ENCODE measurements at regions not wholly inside any gene's neighbourhood (a gene's known extent, or its start where the extent isn't known, plus 50 kb on each side); places are given as distances from the start of the nearest gene placed in this dataset.

DNA sequence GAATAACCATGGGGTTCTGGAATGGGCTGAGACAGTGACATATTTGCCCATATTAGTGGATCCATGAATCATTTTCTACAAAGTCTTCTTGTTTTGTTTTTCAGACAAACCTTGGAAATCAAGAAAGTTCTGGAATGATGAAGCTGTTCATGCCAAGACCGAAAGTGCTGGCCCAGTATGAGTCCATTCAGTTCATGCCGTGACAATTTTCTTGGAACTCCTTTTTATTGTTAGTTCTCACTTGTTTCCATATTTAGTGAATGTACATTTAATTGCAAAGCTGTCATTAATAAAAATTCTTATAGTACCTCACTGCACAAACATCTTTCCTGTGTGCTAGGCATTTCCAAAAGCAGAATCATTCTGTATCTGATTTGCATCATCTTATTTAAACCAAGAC lies 100.6 kb upstream of the KCNJ15 start:
- no peak for DNase-seq (ENCODE audit: low read depth)

DNA sequence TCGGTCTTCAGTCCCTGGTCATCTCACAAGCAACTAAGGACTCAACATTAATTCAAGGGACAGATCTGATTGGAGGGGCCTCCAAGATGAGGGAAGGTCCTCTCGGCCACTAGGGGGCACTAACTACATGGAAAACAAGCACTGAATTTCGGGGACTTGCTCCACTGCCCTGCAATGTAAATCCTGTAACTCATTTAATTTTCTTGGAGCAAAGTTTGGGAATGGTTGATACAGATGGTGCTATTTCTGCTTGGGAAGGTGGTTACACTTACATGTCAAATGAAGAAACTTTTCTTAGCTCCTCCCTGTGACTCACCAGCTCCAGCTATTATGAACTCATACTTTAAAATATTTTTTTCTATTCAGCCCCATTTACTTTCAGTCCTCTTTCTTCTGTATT lies 97.4 kb upstream of the KCNJ15 start:
- no peak for DNase-seq (ENCODE audit: low read depth)

DNA sequence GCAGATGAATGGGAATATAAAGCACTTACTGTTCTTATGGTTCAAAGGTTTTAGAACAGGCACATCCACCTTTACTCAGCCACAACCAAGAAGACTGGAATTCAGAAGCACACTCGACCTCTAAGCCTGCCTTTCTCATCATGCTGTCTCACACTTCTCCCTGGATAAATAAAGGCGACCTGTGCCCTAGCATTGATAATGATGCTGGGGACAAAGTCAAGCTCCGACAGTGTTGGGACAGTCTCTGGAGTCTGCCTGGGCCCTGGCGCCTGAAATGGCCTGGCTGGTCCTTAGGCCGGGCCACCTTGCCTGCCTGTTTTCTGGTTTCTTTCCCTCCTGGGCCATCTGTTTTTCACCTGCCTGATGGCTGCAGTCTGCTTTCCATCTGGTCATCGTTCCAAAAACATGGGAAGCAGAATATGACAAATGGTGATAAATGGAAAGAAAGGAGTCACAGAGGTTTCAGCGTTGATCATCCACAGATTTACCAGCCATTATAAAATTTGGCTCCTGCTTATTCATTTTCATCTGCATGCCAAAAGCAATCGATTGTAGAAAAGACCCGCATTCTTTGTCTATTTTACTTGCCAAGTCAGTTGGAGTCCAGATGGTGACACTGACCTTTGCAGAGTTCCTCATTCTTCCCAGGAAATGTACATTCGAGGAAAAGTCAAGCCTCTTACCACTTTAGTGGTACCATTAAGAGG lies 91.2 kb upstream of the KCNJ15 start:
- DNase-seq (ENCODE audit: low read depth) = no peak

DNA sequence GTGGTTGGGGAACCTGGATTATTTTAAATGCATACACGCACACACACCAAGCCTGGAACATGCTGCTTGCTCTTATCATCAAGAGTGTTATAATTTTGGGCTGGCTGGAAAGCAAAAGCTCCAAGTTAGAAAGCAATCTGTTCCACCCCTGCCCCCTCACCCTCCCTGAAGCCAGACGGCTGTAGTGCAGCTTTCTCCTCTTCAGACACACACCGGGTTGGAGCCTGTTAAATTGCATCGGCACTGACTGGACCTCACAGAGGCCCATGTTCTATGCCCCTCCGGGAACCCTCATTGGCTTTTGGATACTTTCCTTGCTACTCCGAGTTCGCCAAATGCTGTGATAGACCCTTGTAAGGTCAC lies 90.6 kb upstream of the KCNJ15 start:
- DNase-seq (ENCODE audit: low read depth) = no peak

DNA sequence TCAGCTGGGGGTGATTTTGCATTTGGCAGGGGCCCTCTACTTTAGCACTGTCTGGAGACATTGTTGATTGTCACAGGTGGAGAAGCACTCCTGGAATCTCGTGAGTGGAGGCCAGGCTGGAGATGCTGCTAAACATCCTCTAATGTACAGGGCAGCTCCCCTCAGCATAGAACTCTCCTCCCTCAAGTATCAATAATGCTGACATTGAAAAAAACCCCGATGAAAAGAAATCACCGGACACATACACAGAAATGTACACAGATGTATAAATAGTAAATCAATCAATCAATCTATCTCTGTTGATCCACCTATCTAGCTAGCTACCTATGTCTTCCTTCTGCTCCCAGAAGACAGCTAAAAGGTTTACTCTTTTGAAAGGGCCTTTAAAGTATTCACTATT lies 89.4 kb upstream of the KCNJ15 start:
- DNase-seq (ENCODE audit: low read depth) = no peak

DNA sequence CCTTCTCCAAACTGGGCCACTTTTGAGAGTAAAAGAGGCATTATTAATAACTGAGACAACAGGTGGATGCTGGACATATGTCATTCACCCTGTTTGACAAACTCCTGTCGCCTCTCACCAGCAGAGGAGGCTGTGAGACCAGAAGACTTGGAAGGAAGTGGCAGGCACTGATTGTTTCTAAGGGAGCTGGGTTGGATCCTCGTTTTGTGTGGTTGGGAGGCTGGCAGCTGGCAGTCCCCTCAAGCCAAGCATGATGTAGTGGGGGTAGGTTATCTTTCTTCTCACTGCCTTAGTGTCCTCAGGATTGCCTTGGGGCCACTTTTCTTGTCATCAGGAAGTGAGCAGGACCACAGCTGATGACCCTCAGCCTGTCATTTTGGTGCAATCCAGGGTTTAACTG lies 86.5 kb upstream of the KCNJ15 start:
- no peak for DNase-seq (ENCODE audit: low read depth)

DNA sequence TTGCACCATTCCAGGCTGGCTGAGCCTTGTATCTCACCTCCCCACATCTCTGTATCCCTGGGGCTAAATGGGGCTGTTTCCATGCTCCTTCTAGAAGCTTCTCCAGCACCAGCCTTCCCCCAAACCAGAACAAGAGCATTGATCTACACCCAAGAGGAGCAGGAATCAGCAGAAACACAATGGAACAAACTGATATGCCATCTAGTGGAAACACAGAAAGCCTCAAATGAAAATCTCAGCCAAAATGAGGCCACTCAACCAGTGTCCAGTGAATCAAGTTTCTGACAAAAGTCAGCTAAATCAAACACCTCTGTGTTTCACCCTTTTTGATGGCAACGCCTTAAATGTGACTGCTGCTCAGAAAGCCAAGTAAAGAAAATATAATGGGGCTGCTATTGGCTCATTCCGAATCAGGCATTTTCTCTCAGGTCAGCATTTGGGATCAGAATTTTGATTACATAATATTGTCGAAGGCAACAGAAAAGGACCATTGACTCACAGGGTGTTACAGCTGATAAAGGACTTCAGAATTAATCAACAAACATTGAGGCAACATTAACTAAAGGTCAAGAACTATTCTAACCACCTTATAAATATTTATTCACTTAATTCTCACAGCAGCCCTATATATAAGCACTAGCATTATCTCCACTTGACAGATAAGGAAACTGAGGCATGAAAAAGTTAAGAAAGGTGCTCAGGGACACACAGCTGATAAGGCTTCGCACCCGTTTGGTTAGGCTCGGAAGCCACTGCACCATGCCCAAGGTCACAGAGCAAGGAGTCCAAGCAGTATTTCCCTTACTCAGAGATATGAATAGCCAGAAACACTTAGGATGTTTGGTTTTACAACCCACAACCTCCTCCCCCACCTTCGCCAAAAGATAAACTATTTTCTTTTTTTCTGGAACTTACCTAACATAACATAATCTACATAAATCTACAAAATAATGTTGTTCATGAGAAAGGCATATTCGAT lies 85.8 kb upstream of the KCNJ15 start:
- no peak for DNase-seq (ENCODE audit: low read depth)

DNA sequence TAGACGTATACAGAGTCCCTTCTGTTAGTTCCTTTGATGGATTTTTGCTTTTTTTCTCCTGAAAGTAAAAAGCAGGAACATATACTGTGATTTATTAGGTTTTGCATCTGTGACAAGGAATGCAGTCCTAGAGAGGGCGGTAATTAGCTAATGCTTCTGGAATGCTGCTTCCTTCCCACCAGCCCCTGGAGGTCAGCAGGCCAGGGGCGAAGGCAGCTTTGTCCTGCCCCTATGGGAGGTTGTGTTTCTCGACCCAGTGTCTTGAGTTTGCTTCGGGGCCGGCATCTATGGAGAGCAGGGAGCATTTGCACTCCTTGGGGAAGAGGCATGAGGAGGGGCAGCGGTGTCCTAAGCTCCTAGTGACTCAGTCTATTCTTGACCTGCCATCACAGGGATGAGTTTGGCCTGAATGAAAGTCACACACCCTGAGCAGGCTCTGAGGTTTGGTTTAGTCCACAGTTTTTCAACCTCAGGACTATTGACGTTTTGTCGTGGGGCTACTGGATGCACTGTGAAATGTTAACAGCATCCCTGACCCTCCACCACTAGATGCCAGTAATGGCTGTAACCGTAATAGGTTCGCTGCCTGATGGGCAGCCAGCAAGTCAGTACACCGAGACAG lies 85.0 kb upstream of the KCNJ15 start:
- no peak for DNase-seq (ENCODE audit: low read depth)

DNA sequence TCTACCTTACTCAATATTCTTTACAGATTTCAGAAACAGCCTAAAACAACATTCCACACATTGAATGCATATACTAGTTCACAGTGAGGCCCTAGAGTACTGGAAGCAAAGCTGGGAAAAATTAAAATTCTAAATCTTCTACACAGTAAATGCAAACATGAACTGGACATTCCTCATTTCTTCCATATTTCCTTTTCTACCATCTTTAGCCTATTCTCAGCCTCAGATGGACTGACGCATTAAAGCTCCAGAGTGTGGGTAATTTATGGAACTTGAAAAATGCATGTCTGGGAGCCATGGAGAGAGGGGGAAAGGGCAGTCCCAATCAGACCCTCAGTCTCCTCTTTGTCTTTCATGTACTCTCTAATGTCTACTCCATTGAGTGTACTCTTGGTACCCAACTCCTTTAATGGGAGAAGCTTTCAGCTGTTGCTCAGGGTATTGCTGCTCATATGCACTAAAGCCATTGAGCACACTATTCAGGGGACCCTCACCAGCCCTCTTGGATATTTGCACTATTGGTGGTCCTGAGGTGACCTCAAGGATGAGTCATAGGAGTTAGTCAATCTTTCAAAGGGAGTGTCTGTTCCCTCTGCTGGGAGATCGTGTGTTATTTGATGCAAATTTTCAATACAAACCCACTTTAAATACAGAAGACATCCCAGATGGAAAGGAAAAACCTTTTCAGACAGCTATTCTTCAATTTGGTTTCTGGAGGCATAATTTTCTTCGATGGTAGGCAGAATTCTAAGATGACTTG lies 83.3 kb upstream of the KCNJ15 start:
- DNase-seq (ENCODE audit: low read depth) = no peak

DNA sequence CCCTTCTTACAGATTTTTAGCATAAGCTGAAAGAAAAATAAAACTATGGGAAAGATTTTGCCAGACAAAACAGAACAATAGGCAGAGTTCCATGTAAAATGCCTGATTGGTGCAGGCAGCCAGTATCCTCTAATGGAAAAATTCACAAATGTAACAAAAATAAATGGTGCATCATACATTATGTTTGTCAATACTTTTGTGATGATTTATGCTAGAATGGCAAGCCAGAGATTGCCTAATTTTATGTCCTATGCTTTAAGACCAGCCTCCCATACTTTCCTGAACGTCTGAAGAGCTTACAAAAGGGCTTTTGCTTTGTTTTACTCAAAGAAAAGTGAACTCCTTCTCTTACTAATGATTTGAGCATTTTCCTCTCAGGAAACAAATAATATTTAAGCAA lies 81.5 kb upstream of the KCNJ15 start:
- no peak for DNase-seq (ENCODE audit: low read depth)

DNA sequence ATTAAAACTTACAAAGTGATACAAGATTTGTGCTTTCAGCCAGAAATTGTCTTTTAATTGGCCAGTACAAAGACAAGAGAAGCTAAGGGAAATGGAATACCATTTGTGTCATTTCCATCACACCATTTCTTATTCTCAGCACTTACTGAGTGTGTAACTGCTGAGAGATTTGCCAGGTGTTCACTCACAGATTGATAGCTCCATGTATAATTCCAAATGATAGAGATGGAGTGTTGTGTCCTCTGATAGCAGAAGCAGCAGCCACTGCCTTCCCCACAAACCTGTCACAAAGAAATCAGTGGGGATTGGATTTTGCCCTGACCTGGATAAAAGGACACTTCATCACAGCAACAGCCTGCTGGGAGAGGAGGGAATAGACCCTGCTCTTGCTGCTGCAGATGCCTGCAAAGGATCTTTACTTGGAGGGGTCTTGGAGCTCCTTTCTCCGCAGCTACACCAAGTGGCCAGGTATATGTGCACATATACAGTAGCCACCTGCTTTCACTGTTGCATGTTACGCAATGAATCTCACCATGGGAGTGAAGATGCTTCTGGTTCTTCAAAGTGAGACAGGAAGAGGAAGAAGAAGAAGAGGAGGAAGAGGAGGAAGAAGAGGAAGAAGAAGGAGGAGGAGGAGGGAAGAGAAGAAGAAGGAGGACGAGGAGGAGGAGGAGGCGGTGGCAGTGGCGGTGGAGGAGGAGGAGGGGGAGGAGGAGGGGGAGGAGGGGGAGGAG lies 78.7 kb upstream of the KCNJ15 start:
- no peak for DNase-seq (ENCODE audit: low read depth)

DNA sequence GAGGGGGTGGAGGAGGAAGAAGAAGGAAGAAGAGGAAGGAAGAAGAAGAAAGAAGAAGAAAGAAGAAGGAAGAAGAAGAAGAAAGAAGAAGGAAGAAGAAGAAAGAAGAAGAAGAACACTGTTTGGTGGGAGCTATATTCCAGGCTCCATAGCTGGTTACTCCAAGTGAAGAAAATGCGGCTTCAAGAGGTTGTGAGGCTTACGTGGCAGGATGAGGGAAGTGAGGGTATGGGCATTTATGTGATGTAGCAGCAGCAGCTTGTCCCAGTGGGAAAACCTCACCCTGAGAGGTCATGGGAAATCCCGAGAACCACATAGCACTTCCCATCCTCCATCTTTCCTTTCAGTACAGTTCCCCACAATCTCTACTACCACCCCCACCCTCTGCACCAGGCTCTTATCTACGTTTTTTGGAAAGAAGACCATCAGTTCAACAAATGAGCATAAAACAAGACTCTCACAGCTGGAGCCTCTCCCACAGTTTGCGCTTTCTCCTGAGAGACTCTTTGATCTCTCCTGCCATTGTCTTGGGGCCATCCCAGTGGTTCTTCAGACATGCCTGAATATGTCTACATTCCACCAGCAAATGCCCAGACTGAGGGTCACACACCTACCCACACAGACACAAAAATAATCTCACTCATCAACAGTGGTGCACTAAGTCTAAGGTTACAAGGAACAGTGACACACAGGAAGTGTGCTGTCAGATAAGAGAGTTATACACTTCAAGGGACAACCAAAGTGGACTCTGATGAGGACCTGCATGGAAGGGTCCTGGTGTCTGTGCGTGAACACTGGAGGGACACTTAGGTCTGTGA lies 77.9 kb upstream of the KCNJ15 start:
- no peak for DNase-seq (ENCODE audit: low read depth)

DNA sequence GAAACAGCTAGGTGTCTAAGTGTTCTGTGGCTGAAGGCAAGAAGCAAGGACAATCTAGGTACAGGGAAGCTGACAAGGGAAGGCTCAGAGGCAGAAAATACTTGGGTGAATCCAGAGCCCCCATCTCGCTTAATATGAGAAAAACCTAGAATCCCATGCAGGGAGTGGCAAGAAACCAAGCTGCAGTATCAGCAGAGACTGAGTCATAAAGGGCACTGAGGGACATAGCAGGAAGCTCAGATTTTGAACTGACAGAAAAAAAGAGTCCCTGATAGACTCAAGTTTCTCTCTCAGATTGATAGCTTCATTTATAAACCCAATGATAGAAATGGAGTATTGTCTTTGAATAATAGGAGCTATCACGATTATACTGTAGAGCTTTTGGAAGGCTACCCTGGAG lies 77.3 kb upstream of the KCNJ15 start:
- DNase-seq (ENCODE audit: low read depth) = no peak

DNA sequence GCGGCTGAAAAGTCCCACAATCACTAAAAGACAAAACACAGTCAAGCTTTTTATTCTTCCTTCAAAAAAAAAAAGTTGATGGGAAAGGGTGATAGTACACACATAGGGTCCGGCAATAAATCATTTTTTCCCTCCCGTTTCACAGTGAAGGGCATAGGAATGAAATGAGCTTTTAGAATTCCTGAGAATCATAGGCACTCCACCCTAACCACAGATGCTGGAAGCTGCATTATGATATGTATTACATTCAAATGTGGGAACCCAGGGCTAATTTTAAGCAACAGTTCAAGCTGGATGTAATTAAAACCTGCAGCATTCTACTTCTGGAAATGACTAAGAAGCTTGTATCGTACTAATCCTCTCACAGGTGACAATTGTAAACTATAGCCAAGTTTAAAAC lies 75.7 kb upstream of the KCNJ15 start:
- no peak for DNase-seq (ENCODE audit: low read depth)

DNA sequence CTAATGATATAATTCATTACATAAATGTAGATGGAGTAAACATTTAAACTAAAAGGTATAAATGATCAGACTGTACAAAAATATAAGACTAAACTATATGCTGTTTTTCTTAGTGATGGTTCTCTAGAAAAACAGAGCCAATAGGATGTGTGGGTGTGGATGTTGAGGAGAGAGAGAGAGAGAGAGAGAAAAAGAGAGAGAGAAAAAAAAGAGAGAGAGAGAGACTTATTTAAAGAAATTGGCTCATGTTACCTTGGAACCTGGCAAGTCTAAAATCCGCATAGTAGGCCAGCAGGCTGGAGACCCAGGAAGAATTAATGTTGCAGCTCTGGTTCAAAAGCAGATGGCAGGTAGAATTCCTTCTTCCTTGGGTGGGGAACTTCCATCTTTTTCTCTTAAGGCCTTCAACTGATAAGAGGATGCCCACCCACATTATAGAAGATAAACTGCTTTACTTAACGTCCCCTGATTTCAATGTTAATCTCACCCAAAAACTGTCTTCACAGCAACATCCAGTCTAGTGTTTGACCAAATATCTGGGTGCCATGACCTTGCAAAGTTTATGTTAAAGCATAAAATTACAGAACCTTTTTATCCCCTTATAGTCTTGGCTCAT lies 74.3 kb upstream of the KCNJ15 start:
- DNase-seq (ENCODE audit: low read depth) = no peak

DNA sequence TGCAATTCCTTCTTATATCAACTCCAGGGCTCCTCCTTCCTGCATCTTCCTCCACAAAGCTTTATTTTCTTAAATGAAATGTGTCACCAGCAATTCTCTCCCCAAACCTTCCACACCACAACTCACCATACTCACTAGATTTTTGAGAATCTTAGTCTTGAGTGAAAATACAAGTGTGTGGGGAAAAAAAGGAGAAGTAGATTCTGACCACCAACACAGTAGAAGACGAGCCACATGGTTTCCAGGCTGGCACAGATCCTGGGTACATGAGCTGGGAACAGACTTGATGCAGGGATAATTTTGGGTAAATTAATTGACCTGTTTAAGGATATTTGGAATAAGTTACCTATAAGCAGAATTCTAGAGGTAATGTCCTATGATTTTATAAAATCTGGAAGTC lies 72.8 kb upstream of the KCNJ15 start:
- DNase-seq (ENCODE audit: low read depth) = no peak

DNA sequence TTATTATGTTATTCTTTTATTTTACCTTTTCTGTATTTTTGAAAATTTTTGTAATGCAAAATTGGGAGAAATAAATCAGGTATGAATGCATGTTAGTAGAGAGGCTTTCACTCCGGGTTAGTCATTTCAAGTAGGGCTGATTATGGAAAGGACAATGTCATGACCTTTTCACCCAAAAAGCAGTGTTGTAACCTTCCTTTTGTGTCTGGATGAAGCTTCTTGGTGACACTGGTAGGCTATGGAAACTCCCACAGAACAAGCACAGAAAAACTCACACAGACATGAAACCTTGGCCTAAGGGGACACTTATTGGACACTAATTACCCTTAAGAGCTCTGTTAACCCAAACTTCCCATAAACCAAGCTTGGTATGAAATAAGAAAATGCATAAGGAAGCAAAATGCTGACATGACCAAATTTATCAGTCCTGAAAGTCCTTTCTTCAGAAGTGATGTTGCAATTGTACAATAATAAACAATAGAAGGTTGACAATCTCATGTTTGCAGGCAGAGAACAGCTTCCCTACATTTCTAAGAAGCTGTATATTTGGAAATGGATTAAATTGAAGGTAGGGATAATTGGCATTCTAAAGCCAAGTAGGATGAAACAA lies 70.0 kb upstream of the KCNJ15 start:
- DNase-seq (ENCODE audit: low read depth) = no peak

DNA sequence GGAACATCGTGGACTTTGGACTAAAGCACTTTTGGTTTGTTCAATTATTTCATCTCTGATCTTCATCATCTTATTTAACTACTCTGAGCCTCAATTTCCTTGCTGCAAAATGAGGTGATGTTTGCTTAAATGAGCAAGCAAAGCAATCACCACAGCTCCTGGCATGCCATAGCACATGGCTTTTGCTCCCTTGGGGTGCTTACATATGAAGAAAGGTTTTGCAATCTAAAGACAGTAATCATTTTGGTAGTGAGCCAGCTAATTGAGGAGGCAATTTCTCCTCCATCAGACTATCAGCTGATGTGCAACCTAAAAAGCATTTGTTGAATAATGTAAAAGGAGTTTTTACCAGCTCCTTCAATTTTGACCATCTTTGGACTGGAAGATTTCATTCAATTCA lies 68.8 kb upstream of the KCNJ15 start:
- DNase-seq (ENCODE audit: low read depth) = no peak

DNA sequence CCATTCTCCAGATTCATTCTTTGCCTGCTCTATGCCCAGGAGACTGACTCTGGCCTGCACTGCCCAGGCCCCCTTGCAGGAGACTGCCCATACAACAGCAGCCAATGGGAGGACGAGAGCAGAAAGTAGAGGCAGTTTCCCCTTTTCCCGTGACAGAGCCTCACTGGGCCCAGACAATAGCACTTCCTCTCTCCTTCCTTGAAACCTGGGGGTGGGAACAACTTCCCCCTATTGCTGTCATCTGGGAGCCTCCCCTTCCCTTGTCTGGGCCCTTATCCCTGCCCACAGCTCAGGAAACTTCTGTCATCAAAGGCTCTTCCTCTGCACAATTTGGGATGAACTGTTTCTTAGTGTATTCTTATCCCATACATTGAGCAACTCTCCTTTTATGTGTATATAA lies 60.8 kb upstream of the KCNJ15 start:
- DNase-seq (ENCODE audit: low read depth) = no peak

DNA sequence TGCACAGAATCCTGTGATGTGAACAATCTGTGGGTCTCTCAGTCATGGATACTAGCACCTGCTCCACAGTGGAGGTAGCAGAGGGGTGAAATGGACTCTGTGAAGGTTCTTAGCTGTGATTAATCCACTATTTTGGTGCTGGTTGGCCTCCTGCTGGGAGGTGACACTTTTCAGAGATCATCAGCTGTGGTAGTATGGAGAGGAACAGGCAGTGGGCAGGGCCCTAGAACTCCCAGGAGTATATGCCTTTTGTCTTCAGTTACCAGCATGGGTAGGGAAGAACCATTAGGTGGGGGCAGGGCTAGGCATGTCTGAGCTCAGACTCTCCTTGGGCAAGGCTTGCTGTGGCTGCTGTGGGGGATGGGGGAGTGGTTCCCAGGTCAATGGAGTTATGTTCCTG lies 54.0 kb upstream of the KCNJ15 start:
- DNase-seq (ENCODE audit: low read depth) = no peak

All from non-pigmented ciliary epithelial cell (primary cell).